HL-60 (cell line): ENCODE measurements at regions not wholly inside any gene's neighbourhood (a gene's known extent, or its start where the extent isn't known, plus 50 kb on each side); places are given as distances from the start of the nearest gene placed in this dataset.

Experiments
- CTCF ChIP-seq: IDR thresholded peaks from one replicate; pipeline ENCODE4 v1.5.1; 2011; ENCODE audit warnings: low read length, control low read depth, inconsistent platforms; ENCODE audit not compliant: insufficient read depth
- REST ChIP-seq: IDR thresholded peaks from 2 replicates; pipeline ENCODE4 v1.6.1; 2012; ENCODE audit warnings: low read depth; ENCODE audit not compliant: insufficient replicate concordance
- SPI1 ChIP-seq: IDR thresholded peaks from 2 replicates; pipeline ENCODE4 v1.6.1; 2012; ENCODE audit warnings: low read depth, mild to moderate bottlenecking, borderline replicate concordance

GRCh38 chr9:86575137-86575536 lies 220.9 kb upstream of the TUT7 start:
- TF ChIP-seq CTCF (no peak), REST (no peak), SPI1 (no peak)
